ENCODE measurements at regions not wholly inside any gene's neighbourhood (a gene's known extent, or its start where the extent isn't known, plus 50 kb on each side); places are given as distances from the start of the nearest gene placed in this dataset.

GRCh38 chr22:47343611-47344010 is 581.2 kb downstream of the TBC1D22A start:
- no peak for DNase-seq (ENCODE audit: low read depth)
- no peak for TF ChIP-seq CTCF (IDR thresholded peaks at IDR 0.05; ENCODE audit: control insufficient read depth, extremely low read depth, insufficient read depth)
- H3K4me3 ChIP-seq (ENCODE audit: low read depth, low read length): no peak overlapping the region

DNA sequence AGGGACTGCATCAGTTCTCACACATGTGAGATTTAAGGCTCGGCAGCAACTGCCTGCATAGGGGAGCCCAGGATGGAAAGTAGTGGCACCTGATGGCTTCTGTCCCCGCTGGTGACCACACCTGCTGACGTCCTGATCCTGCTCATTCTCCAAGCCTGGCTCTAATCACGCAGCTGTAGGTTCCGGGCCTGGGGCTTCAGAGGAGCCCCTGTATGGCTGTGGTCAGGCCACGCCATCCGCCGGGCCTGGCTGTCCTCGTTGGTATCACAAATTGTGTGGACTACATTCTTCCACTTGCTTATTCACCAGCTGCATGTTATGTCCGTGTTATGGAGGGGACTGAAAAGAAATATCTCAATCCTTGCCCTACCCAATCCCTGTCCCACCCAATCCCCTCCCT is 580.0 kb downstream of the TBC1D22A start:
- TF ChIP-seq CTCF (IDR thresholded peaks at IDR 0.05; ENCODE audit: control insufficient read depth, extremely low read depth, insufficient read depth): no peak
- H3K4me3 ChIP-seq (ENCODE audit: low read depth, low read length): no peak overlapping the region
- no peak for DNase-seq (ENCODE audit: low read depth)

DNA sequence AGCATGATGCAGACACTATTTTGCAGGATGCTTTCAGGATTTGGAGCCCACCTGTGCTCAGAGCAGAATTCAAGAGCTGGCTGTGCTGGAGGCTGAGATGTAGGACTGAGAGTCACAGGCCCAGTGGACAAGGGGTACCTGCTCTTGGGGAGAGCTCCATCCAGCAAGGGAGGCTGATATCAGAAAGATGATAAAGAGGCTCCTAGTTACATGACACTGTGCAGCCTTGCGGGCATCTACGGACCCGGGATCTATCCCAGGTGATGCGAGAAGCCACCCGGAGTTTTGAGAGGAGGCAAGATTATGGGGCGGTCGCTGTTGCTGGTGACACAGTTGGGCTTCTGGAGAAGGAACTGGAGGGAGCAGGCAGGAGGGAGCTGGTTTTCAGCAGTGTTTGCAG is 579.0 kb downstream of the TBC1D22A start:
- no peak for DNase-seq (ENCODE audit: low read depth)
- H3K4me3 ChIP-seq (ENCODE audit: low read depth, low read length): no peak overlapping the region
- no peak for TF ChIP-seq CTCF (IDR thresholded peaks at IDR 0.05; ENCODE audit: control insufficient read depth, extremely low read depth, insufficient read depth)

GRCh38 chr22:47340851-47341436 is 578.5 kb downstream of the TBC1D22A start:
- TF ChIP-seq CTCF (IDR thresholded peaks at IDR 0.05; ENCODE audit: control insufficient read depth, extremely low read depth, insufficient read depth): no peak
- DNase-seq (ENCODE audit: low read depth): no peak
- no peak overlapping the region for H3K4me3 ChIP-seq (ENCODE audit: low read depth, low read length)

DNA sequence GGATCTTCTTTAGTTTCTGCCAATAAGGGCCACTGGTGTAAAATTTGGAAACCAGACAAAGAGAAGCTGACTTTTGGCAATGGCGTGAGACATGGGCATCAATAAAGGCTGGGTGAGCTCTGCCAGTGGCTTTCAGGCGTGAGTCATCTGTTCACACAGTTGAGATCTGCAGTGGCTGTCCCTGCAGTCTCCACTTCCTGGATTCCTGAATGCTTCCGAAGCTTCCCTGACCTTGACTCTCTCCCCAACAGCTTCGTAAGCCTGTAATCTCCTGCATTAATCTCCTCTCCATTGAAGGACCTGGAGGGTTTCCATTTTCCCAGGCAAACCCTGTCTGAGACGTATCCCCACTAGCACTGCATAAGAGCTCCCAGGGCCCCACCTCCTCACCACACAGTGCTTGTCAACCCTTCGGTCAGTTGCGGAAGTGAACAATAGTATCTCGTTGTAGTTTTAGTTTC is 574.7 kb downstream of the TBC1D22A start:
- H3K4me3 ChIP-seq (ENCODE audit: low read depth, low read length): no peak overlapping the region
- TF ChIP-seq CTCF (IDR thresholded peaks at IDR 0.05; ENCODE audit: control insufficient read depth, extremely low read depth, insufficient read depth): no peak
- DNase-seq (ENCODE audit: low read depth): peak; percentile 81

DNA sequence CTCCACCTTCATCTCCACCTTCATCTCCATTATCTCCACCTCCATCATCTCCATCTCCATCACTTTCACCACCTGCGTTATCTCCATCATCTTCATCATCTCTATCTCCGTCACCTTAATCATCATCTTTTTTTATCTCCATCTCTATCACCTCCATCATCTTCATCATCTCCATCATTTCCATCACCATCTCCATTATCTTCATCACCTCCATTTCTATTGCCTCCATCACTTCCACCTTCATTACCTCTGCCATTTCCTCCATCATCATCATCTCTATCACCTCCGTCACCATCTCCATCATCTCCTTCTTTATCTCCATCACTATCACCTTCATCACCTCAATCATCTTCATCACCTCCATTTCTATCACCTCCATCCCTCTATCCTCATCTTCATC is 573.5 kb downstream of the TBC1D22A start:
- DNase-seq (ENCODE audit: low read depth): no peak
- no peak for TF ChIP-seq CTCF (IDR thresholded peaks at IDR 0.05; ENCODE audit: control insufficient read depth, extremely low read depth, insufficient read depth)

GRCh38 chr22:47335460-47335859 is 573.0 kb downstream of the TBC1D22A start:
- DNase-seq (ENCODE audit: low read depth): no peak
- TF ChIP-seq CTCF (IDR thresholded peaks at IDR 0.05; ENCODE audit: control insufficient read depth, extremely low read depth, insufficient read depth): no peak
- no peak overlapping the region for H3K4me3 ChIP-seq (ENCODE audit: low read depth, low read length)

More for the DNA sequence above, 573.5 kb downstream of the TBC1D22A start:
- no peak overlapping the region for H3K4me3 ChIP-seq (ENCODE audit: low read depth, low read length)
